Hepatocyte (in vitro differentiated cells): ENCODE measurements at regions not wholly inside any gene's neighbourhood (a gene's known extent, or its start where the extent isn't known, plus 50 kb on each side); places are given as distances from the start of the nearest gene placed in this dataset.

Source experiments
- DNase-seq: peaks from one replicate; pipeline ENCODE4 v3.0.0-alpha.2; 2016; ENCODE audit warnings: low spot score
- H2AFZ ChIP-seq: fragments of 200-600 bp; sonication (generic); 2 replicates; pipeline ENCODE4 v1.6.0; 2016; ENCODE audit warnings: antibody characterized with exemption, mild to moderate bottlenecking
- H3K27ac ChIP-seq: fragments of 200-600 bp; sonication (generic); 2 replicates; pipeline ENCODE4 v1.5.1; 2016; ENCODE audit warnings: mild to moderate bottlenecking
- H3K27me3 ChIP-seq: fragments of 200-600 bp; sonication (generic); 2 replicates; pipeline ENCODE4 v1.6.1; 2016
- H3K36me3 ChIP-seq: fragments of 200-600 bp; sonication (generic); replicated peaks from 2 replicates; pipeline ENCODE4 v1.5.1; 2016; ENCODE audit warnings: low read depth; ENCODE audit not compliant: insufficient read depth
- H3K4me1 ChIP-seq: fragments of 200-600 bp; sonication (generic); 2 replicates; pipeline ENCODE4 v1.5.1; 2016; ENCODE audit warnings: mild to moderate bottlenecking, moderate library complexity; ENCODE audit not compliant: insufficient read depth
- H3K4me2 ChIP-seq: fragments of 200-600 bp; sonication (generic); 2 replicates; pipeline ENCODE4 v1.6.0; 2016
- H3K4me3 ChIP-seq: fragments of 200-600 bp; sonication (generic); 2 replicates; pipeline ENCODE4 v1.5.1; 2016; ENCODE audit warnings: mild to moderate bottlenecking
- H3K79me2 ChIP-seq: fragments of 200-600 bp; sonication (generic); 2 replicates; pipeline ENCODE4 v1.6.0; 2017; ENCODE audit warnings: mild to moderate bottlenecking
- H3K9me2 ChIP-seq: fragments of 200-600 bp; sonication (generic); replicated peaks from 2 replicates; pipeline ENCODE4 v1.6.0; 2017; ENCODE audit warnings: mild to moderate bottlenecking; ENCODE audit not compliant: insufficient read depth
- H3K9me3 ChIP-seq: fragments of 200-600 bp; sonication (generic); 2 replicates; pipeline ENCODE4 v1.5.1; 2016; ENCODE audit warnings: low read depth, mild to moderate bottlenecking
- H4K20me1 ChIP-seq: fragments of 200-600 bp; sonication (generic); 2 replicates; pipeline ENCODE4 v1.6.0; 2016; ENCODE audit warnings: mild to moderate bottlenecking; ENCODE audit not compliant: insufficient read depth, poor library complexity, severe bottlenecking
- EZH2 ChIP-seq: fragments of 200-600 bp; sonication (generic); IDR thresholded peaks from 2 replicates; pipeline ENCODE4 v1.6.1; 2016; ENCODE audit warnings: antibody characterized with exemption, mild to moderate bottlenecking, borderline replicate concordance
- EZH2phosphoT487 ChIP-seq: fragments of 200-600 bp; sonication (generic); IDR thresholded peaks from one replicate; pipeline ENCODE4 v1.6.1; 2018; ENCODE audit warnings: antibody characterized with exemption, mild to moderate bottlenecking, low read depth, moderate library complexity; ENCODE audit not compliant: unreplicated experiment, severe bottlenecking
- WGBS: methylation state at CpG from one replicate; pipeline ENCODE4 v1.1.6; 2016; ENCODE audit warnings: low lambda C conversion rate; ENCODE audit errors: missing lambda C conversion rate; 5-methylcytosine and 5-hydroxymethylcytosine counted together
- TF ChIP-seq, protein P1 (sequence below): fragments of 200-600 bp; sonication (generic); IDR thresholded peaks from 2 replicates; pipeline ENCODE4 v1.5.1; 2016; ENCODE audit warnings: antibody characterized with exemption, mild to moderate bottlenecking; ENCODE audit not compliant: poor library complexity

DNA sequence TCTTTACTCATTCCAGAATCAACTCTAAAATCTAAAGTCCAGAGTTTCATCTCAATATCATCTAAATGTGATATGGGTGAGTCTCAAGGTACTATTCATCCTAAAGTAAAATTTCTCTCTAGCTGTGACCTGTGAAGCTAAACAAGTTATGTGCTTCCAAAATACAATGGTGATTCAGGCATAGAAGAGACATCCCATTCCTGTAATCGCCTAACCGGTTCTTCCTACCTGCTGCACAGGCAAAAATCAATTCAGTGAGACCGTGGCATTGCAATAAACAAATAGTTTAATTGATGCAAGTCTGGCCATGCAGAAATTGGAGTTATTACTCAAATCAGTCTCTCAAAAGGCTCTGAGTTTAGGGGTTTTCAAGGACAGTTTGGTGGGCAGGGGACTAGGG, 232.8 kb downstream of the UBE3D start:
- Histone ChIP-seq H3K4me3 (no peak overlapping the region), H3K4me2 (no peak overlapping the region), H3K9me2 (no peaks in the 10 kb centered on the region), H3K79me2 (no peaks in the 10 kb centered on the region), H3K36me3 (no peaks in the 10 kb centered on the region), H3K4me1 (no peaks in the 10 kb centered on the region), H2AFZ (no peak overlapping the region), H3K27ac (no peak overlapping the region), H3K27me3 (no peaks in the 10 kb centered on the region), H4K20me1 (no peaks in the 10 kb centered on the region), H3K9me3 (no peaks in the 10 kb centered on the region)
- TF ChIP-seq, protein P1, sequence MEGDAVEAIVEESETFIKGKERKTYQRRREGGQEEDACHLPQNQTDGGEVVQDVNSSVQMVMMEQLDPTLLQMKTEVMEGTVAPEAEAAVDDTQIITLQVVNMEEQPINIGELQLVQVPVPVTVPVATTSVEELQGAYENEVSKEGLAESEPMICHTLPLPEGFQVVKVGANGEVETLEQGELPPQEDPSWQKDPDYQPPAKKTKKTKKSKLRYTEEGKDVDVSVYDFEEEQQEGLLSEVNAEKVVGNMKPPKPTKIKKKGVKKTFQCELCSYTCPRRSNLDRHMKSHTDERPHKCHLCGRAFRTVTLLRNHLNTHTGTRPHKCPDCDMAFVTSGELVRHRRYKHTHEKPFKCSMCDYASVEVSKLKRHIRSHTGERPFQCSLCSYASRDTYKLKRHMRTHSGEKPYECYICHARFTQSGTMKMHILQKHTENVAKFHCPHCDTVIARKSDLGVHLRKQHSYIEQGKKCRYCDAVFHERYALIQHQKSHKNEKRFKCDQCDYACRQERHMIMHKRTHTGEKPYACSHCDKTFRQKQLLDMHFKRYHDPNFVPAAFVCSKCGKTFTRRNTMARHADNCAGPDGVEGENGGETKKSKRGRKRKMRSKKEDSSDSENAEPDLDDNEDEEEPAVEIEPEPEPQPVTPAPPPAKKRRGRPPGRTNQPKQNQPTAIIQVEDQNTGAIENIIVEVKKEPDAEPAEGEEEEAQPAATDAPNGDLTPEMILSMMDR = no peak
- TF ChIP-seq EZH2 = no peak
- no peak for TF ChIP-seq EZH2phosphoT487
- WGBS = 89% methylated on average over 3 of the region's 3 CpGs
- no peak for DNase-seq

DNA sequence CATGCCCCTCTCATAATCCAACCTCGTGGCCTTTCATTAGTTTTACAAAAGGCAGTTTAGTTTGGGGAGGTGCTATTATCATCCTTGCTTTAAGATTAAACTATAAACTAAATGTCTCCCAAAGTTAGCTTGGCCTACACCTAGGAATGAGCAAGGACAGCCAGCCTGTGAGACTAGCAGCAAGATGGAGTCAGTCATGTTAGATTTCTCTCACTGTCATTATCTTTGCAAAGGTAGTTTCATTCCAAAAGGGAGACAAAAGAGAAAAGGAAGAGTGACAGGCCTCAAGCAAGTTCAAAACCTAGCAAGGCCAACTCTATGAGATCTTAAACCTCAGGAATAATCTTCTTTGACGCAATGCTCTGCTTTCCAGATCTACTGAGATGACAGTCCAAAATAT, 232.2 kb downstream of the UBE3D start:
- no peaks in the 10 kb centered on the region for H3K79me2 ChIP-seq
- no peak overlapping the region for H3K27ac ChIP-seq
- H3K36me3 ChIP-seq = no peaks in the 10 kb centered on the region
- no peaks in the 10 kb centered on the region for H4K20me1 ChIP-seq
- no peak for TF ChIP-seq EZH2
- TF ChIP-seq, protein P1 = no peak
- TF ChIP-seq EZH2phosphoT487 = no peak
- H2AFZ ChIP-seq = no peak overlapping the region
- no peak for DNase-seq
- no peak overlapping the region for H3K4me2 ChIP-seq
- 78% methylated on average over 2 of the region's 2 CpGs for WGBS
- H3K9me3 ChIP-seq = no peaks in the 10 kb centered on the region
- H3K4me1 ChIP-seq = no peaks in the 10 kb centered on the region
- no peak overlapping the region for H3K4me3 ChIP-seq
- no peaks in the 10 kb centered on the region for H3K27me3 ChIP-seq
- no peaks in the 10 kb centered on the region for H3K9me2 ChIP-seq

DNA sequence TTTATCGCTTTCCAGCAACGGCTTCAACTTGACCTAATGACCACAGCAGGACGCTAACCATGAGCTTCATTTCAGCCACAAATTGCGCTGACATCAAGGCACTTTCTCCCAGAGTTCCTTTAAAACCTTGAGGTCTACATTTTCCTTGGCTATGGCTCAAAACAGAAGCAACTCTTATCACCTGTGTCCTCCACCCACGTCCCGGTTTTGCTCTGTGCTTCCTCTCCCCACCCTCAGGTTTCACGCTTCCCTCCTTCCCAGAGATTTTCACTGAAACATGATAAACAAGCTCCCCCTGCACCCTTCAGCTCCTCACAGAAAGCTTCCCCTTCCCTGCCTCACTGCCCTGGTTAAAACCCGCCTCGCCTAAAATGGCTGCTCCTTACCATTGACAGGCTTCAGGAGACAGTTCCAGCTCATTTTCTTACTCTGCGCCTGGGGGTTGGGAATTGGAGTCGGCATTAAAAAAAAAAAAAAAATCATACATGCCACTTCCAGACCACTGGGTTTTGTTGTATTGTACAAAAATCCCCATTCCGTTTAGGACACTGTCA, 229.5 kb downstream of the UBE3D start:
- H3K4me2 ChIP-seq = no peak overlapping the region
- WGBS = 81% methylated on average over 12 of the region's 12 CpGs
- H3K4me1 ChIP-seq = no peaks in the 10 kb centered on the region
- no peak for DNase-seq
- H3K36me3 ChIP-seq = no peaks in the 10 kb centered on the region
- no peak overlapping the region for H2AFZ ChIP-seq
- no peak overlapping the region for H3K27ac ChIP-seq
- no peaks in the 10 kb centered on the region for H3K79me2 ChIP-seq
- no peaks in the 10 kb centered on the region for H3K27me3 ChIP-seq
- no peaks in the 10 kb centered on the region for H4K20me1 ChIP-seq
- no peaks in the 10 kb centered on the region for H3K9me3 ChIP-seq
- H3K9me2 ChIP-seq = no peaks in the 10 kb centered on the region
- H3K4me3 ChIP-seq = no peak overlapping the region
- TF ChIP-seq, protein P1 = no peak
- TF ChIP-seq EZH2 (no peak), EZH2phosphoT487 (no peak)

DNA sequence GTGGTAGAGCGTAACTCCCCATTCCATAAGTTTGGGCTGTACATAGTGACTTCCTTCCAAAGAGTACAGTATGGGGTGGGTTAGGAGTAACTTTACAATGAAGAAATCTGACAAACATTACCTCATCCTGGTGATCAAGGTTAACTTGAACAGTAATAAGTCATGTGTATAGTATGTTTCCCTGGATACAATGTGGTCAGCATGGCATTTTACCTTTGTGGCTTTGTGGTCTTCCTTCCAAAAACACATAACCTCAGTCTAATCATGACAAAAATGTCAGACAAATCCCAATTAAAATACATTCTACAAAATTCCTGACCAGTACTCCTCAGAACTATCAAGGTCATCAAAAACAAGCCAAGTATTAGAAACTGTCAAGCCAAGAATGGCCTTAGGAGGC, 225.1 kb downstream of the UBE3D start:
- no peaks in the 10 kb centered on the region for H4K20me1 ChIP-seq
- TF ChIP-seq, protein P1 = no peak
- TF ChIP-seq EZH2 (no peak), EZH2phosphoT487 (no peak)
- no peaks in the 10 kb centered on the region for H3K9me3 ChIP-seq
- H3K4me3 ChIP-seq = no peak overlapping the region
- H3K36me3 ChIP-seq = no peaks in the 10 kb centered on the region
- H3K4me1 ChIP-seq = no peaks in the 10 kb centered on the region
- H3K4me2 ChIP-seq = no peak overlapping the region
- no peak overlapping the region for H3K27ac ChIP-seq
- 91% methylated on average over 1 of the region's 1 CpG for WGBS
- H2AFZ ChIP-seq = no peak overlapping the region
- no peak for DNase-seq
- no peaks in the 10 kb centered on the region for H3K9me2 ChIP-seq
- H3K27me3 ChIP-seq = no peaks in the 10 kb centered on the region
- no peaks in the 10 kb centered on the region for H3K79me2 ChIP-seq
